Panc1 (cell line): ENCODE measurements at regions not wholly inside any gene's neighbourhood (a gene's known extent, or its start where the extent isn't known, plus 50 kb on each side); places are given as distances from the start of the nearest gene placed in this dataset.

Experiments
- CTCF ChIP-seq: fragments of 450-650 bp; IDR thresholded peaks from 2 replicates; pipeline ENCODE4 v1.5.1; 2017; ENCODE audit warnings: mild to moderate bottlenecking
- POLR2AphosphoS5 ChIP-seq: IDR thresholded peaks from 2 replicates; pipeline ENCODE4 v1.6.1; 2012; ENCODE audit warnings: mild to moderate bottlenecking, low read depth, low read length, moderate library complexity
- REST ChIP-seq, 2 experiments: IDR thresholded peaks; 2 replicates each; pipeline ENCODE4 v1.6.1; 2011 to 2012; ENCODE audit warnings: low read depth in 2 of 2, control low read depth in 1 of 2, low read length in 1 of 2, mild to moderate bottlenecking in 1 of 2, moderate library complexity in 1 of 2; ENCODE audit not compliant: insufficient read depth in 1 of 2
- SIN3A ChIP-seq: IDR thresholded peaks from 2 replicates; pipeline ENCODE4 v1.6.1; 2012; ENCODE audit warnings: low read depth, mild to moderate bottlenecking, low read length, moderate library complexity, borderline replicate concordance; ENCODE audit not compliant: insufficient read depth

- TF ChIP-seq CTCF (no peak), POLR2AphosphoS5 (no peak), REST (IDR thresholded peaks at IDR 0.05; ENCODE audit: insufficient read depth in 1 of 2, low read depth in 2 of 2, low read length in 1 of 2) (no peak), SIN3A (no peak)
These were observed 177.3 kb upstream of the RGMA start for GRCh38 chr15:93266291-93266690.
